ENCODE measurements at regions not wholly inside any gene's neighbourhood (a gene's known extent, or its start where the extent isn't known, plus 50 kb on each side); places are given as distances from the start of the nearest gene placed in this dataset.

DNA sequence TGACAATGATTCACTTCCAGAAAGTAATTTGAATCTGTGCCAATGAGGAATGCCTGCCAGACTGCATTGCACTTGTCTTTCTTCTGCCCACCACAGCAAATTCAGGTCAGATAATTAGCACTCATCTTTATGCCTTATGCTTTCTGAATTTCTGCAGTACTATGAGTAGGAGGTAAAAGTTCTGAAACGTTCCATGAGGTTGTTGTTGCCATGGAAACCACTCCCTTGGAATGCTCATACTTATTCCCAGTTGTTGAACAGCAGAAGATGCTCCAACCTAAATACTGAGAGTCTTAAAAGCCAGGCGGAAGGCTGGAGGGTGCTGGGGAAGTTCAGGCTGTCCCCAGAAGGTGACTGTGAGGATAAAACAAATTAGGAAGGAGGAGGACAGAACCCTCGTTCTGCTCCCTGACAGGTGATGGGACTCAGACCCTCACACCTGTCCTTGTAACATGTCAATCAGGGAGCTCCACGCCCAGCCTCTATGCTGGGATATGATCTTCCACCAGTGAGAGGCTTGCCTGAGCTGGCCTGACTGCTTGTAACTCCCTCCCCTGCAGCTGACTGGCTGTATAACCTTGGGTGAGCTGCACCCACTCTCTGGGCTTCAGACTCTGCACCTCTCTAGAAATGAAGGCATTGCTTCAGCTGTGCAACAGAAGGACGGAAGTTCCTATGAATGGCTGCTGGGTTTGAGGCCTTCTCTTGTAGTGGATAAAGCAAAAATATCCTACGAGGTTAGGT, 554.3 kb upstream of the MGMT start:
- DNase-seq = peak in 1 of 5 experiments; percentile 87

DNA sequence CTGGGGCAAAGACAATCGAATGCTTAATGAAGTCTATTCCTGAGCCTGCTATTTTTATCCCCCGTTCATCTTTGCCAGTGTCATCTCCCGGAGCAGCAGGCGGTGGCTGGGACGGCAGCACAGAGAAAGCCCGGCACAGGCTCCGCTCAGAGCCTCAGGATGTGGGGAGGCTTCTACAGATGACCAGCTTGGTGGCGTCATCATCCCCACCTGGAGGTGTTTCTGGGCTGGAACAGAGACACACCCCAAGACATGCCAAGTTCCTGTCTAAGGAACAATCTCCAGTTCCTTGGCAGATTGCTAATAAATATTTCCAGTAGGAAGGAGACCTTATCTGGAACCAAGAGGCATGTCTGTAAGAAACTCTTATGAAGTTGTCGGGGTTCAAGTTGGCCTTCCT, 552.4 kb upstream of the MGMT start:
- no peak for DNase-seq

GRCh38 chr10:128915630-128916029, 551.4 kb upstream of the MGMT start:
- DNase-seq = no peak

DNA sequence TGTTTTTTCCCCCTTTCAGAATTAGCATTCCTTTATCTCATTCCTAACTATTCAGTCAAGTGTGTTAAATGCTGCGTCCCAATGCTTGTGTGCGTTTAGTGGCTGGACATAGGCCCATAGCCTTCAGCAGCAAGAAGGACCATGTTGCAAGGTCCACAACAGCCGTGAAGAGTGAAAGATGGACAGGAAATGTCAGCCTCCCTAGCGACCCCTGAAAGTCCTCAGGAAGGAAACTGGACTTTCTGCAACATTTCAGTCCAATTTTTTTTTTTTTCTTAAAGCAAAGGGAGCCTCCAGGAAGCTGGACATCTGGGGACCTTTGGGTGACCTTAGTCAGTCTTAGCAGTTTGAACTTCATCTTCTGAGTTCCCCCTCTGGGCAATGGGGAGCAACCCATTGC, 550.7 kb upstream of the MGMT start:
- no peak for DNase-seq

GRCh38 chr10:128921389-128922022, 545.5 kb upstream of the MGMT start:
- peak in 1 of 5 experiments; percentile 16 for DNase-seq

DNA sequence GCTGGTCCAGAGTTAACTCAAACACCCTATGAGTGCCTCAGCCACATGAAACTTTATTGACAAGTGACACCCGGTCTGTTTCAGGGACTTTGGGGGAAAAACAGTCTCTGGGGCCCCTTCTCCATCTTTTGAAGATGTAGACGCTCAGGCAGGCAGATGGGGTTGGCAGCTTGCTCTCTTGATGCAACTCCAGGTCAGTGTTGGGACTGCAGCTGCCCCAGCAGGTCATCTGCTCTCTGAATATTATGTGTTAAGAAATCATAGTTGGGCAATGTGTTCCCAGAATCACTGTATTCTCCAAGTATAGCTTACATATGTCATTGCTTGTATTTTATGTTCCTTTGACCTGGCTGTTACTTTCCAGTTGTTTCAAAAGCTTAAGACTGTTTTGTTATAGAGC, 544.9 kb upstream of the MGMT start:
- DNase-seq = no peak

DNA sequence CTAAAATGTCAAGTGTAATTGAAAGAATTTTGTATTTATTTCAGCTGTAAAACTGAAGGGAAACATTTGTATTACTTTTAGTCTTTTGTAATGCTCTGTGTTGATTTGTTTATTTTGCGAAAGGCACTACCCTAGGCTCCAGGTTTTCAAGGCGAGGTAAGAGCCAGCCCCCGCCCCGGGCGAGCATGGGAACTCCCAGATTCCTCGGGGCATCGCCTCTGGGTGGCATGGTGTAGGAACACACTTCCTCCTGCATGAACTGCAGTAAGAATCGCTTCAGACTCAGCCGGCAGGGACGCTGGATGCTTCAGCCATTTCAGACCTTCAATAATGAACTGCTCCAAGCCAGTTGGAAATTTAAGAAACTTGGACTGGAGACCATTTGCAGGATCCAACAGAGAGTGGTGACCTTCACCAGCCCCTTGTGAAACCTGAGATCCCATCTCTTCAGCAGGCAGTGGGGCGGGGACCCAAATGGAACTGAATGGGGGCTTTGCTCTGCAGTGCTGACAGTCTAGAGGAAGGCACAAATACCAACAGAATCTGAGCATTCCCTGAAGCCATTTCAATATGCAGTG, 544.3 kb upstream of the MGMT start:
- DNase-seq = no peak

GRCh38 chr10:128924918-128925317, 542.1 kb upstream of the MGMT start:
- no peak for DNase-seq

DNA sequence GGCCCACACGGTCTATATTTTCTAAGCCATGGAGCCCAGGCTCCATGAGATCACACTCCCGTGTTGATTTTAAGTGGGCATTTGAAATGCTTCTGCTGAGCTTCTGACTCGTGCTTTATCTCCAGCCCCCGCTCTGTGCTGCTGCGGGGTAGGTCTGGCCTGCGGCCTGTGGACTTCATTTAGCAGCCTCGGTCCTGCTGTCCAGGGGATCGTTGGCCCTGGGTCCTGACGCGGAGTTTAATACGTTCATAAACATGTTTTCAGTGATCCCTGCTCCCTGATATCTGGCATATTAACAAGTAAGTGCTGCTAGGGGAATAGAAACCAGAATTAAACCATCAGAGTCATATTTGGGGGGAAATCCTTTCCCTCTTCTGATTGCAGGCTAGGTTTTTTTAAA, 540.3 kb upstream of the MGMT start:
- no peak for DNase-seq

DNA sequence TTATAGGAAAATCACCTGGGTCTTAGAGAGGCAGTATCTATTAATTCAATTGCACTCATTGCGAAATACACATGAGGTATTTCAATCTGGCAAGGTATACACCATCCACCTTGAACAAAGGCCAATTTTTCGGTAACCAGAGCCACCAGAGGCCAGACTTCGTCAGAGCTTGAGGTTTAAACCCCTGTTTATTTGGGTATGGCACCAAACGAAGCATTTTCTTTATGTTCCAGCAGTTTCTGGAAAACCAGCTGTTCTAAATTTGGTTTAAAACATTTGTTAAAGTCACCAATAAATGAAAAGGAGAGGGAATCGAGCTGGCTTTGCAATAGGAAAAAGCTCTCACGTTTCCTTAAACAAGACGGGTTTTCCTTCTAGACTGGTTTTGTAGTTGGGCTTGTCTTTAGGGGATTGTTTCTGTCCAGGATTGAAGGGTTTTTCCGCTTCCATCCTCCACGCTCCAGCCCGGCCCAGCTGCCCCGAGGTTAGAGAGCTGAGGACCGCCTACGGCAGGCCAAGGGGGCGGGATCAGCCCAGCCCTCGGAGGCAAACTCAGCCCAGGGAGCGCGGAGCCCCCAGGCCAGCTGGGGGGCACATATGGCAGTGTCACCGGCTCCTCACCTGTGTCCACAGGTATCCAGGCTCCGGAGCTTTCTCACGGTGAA, 539.4 kb upstream of the MGMT start:
- DNase-seq = no peak

DNA sequence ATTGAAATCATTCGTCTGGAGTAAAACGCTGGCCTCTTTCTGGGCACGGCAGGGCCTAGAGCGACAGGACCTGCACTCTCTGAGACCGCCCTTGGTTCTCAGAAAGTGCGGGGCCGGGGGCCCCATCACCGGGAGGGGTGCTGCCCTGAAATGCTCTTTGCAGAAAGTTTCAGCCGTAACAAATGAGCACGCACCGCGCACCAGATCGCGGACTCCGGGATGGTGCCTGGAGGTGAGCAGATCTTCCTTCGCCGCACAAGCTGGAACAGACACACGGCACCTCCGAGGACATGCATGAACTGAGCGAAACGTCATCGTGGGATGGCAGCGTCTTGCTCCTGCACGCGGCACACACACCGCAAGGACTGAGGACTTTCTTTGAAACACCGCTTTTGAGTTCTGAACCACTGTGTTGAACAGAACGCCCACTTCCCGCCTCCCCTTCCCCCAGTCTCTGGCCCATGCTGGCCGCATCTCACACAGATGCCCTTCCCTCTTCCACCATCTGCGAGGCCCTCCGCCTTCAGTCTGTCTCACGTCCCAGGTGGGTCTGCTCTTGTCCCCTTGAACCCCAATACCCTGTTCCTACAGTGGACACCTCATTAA, 538.7 kb upstream of the MGMT start:
- no peak for DNase-seq

- no peak for DNase-seq
These were observed 537.9 kb upstream of the MGMT start for GRCh38 chr10:128929131-128929530.

DNA sequence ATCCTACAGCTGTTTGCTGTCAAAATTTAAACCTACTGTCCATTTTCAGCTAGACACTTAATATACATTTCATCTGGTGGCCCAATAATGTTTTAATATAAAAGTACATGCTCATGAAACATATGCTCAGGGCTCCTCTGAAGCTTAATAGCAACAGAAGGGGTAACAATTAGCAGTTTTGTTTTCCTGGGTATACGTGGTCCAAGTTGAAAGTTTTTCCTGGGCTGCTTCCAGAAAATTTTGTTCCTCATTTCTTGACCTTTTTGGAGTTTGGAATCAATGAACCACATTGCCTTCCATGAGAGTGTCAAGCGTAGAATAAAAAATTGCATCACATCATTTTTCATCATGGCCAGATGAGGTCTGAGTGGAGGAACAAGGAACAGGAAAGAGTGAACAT, 537.3 kb upstream of the MGMT start:
- no peak for DNase-seq

DNA sequence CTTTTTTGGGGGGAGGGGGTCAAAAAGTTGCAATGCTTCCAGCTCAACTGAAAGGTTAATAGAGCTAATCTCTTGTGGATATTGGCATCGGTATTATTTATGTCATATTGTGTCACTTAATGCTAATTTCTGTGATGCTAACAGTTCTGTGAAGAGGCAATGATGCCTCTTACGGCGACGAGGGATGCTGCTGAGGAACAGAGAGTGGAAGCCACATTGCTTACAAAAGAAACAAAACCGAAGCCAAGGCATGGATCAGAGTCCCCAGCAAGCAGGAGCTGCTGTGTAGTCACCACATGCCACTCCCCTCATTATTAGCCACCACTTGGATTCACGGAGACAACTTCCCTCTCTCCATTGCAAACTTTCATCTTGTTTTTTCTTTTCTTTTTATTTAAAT, 536.5 kb upstream of the MGMT start:
- DNase-seq = no peak

DNA sequence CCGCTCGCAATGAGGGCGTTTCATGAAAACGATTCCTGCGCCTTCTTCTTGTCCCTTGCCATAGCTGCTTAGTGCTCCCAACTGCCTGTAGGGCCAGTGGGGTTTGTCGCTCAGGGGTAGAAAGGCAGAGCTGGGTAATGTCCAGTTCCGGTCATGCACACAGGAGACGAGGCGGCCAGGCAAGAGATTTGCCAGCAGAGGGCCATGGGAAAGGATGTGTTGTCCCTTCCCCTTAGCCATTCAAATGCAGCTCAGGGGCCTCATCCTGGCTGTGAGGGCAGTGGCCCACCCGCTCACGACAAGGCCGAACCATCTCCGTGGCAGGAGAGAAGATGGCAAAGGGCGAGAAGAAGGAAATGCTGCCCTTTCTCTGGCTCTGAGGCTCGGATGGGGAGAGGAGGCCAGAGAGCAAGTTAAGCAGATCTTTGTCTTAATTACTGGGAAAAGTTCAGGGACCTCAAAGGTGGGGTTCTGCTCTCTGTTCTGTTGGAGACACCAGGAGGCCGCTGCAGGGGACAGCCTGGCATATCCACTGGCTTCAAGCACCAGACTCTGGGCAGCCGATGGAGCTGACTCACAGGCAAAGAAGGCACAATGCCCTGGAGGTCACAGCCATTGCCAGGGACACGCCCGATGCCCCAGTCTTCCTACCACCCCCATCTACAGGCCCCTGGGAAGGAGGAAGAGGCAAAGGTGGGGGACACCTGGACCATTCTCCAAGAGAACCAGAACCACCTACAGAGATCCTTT, 534.8 kb upstream of the MGMT start:
- DNase-seq = no peak

- DNase-seq = peak in 1 of 5 experiments; percentile 67
These were observed 532.5 kb upstream of the MGMT start for GRCh38 chr10:128934492-128934891.

GRCh38 chr10:128936392-128936791, 530.6 kb upstream of the MGMT start:
- no peak for DNase-seq

DNA sequence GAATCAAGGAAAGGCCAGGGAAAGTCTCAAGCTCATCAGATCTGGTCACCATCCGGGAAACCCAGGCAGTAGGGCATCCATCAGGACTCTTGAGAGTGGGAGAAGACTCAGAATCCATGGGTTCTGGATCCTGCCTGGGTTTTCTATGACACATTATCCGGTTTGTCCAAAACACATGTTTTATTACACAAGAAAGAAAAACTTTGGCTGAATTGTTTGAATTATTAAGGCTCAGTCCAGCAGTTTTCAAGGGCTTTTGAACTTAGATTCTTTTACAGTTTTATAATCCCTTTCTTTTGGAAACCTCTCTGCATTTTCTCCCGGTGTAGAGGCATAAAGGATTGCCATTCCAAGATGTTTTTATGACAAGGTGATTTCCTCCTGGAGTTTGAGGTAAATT, 528.5 kb upstream of the MGMT start:
- DNase-seq = no peak

- DNase-seq = no peak
These were observed 527.0 kb upstream of the MGMT start for GRCh38 chr10:128940081-128940480.

GRCh38 chr10:128943111-128943510, 523.9 kb upstream of the MGMT start:
- DNase-seq = no peak

DNA sequence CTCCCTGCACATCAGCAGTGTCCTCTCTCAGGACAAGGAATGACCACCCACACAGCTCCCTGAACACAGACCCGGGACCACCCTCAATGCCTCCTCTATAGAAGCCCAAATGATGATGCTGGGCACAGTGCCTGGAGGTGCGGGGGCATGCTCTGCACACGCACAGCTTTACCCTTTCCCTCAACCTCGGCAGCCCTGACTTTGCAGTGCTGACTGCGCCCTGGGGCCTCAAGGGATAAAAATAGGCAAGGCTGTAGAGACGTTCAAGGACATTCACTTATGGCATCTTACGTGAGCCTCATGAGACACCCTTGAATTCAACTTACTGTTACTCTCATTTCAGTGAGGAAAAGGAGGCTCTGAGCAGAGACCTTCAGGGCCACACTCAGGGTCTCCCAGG, 521.6 kb upstream of the MGMT start:
- no peak for DNase-seq

GRCh38 chr10:128950159-128950915, 516.7 kb upstream of the MGMT start:
- no peak for DNase-seq
